NCI-H460 (cell line): ENCODE measurements at regions not wholly inside any gene's neighbourhood (a gene's known extent, or its start where the extent isn't known, plus 50 kb on each side); places are given as distances from the start of the nearest gene placed in this dataset.

Source experiments
- DNase-seq: peaks from one replicate; pipeline ENCODE4 v3.0.0-alpha.2; 2016; ENCODE audit warnings: low read depth; ENCODE audit errors: extremely low read depth

DNA sequence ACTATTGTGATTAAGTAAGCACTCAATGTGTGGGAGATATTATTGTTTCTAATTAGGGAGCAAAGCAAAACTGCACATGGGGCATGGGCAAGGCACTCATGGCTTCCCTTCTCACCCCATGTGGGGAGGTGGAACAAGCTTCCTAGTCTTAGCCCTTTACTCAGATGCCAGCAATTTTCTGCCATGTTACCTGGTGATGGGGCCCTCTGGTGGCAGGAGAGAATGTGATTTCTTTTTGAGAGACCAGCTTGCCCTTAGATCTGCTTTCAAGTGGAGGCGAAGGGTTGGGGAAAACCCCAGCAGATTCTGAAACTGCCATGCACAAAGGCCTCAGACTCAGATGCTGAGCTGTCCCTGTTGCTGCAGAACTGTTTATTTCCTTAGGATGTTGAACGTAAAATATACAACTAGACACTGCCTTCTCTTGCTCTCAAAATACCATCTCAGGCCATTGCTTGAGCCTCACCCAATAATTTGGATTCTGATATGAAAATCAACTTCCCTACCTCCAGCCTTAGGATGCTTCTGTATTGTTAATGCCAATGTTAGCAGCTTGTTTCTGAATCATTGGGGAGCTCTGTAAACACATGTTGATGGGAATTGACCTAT, 130.2 kb upstream of the TPRG1 start:
- peak; percentile 40 for DNase-seq

GRCh38 chr3:189042832-189043231, 128.9 kb upstream of the TPRG1 start:
- no peak for DNase-seq

- DNase-seq: no peak
Measured at GRCh38 chr3:189049458-189050236, 122.1 kb upstream of the TPRG1 start.

DNA sequence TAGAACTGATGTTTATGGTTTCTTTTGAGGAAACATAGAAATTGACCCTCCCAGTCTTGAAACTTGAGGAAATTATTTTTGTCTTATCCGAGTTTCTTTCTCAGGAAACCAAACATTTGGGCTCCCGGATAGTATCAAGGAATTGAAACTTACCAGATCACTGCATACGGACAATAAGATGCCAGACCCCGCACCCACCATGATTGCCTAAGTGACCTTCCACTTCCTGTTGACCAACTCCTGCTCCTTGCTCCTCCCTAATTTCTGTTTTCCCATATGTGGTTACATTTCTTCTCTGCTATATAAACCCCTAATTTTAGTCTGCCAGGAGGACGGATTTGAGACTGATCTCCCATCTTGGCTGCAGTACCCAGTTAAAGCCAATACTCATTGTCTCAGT, 118.4 kb upstream of the TPRG1 start:
- no peak for DNase-seq

- no peak for DNase-seq
Measured at GRCh38 chr3:189056646-189057335, 115.0 kb upstream of the TPRG1 start.

GRCh38 chr3:189057369-189057768, 114.4 kb upstream of the TPRG1 start:
- no peak for DNase-seq

DNA sequence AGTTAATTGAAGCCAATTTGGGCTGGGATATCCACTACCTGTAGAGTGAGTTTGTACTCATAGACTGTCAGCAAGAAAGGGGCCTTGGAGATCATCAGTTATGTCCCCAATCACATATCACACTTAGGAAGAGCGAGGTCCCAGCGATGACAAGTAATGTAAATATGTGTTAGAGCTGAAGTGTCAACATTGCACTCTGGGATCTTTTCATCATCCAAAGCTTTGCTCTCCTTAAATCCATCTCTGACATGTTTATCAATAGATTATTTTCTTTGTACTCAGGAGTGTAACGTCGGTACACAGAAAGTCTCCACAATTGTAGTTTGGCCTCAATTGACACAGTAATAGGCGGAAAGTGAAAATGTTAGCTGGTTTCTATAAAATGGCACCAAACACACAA, 113.7 kb upstream of the TPRG1 start:
- no peak for DNase-seq

DNA sequence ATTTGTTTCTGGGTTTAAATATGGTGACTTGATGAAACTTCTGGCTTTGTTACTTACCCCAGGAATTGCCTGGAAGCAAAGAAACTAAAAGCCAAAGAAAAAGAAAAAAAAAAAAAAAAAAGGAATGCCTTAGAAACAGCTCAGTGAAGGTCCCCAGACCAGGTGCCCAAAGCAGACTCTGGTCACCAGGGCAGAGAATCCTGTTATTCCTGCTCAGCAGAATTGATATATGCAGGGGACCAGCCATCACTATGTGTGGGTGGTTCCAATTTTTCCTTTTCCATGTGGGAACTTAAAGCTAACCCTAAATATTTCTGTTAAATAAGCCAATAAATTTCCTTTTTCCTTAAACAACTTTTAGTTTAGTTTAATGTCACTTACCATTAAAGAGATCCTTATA, 100.8 kb upstream of the TPRG1 start:
- DNase-seq: no peak

- no peak for DNase-seq
Measured at GRCh38 chr3:189071446-189071845, 100.3 kb upstream of the TPRG1 start.

DNA sequence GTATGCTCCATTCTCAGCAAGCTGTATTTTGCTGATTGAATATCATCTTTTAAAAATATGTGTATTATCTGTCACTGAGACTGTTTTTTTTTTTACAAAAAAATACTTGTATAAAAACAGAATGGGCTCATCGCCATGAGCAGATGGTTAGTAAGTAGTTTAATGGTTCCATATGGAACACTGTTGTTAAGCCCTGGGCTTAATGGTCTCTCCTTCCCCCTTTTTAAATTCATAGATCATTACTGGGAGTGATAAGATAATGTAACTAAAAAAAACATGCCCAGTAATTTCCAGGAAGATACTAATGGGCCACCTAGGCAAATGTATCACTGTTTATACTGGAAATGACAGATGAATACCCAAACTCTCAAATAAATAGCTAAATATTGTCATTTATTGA, 95.3 kb upstream of the TPRG1 start:
- no peak for DNase-seq

GRCh38 chr3:189080745-189081144, 91.0 kb upstream of the TPRG1 start:
- no peak for DNase-seq

DNA sequence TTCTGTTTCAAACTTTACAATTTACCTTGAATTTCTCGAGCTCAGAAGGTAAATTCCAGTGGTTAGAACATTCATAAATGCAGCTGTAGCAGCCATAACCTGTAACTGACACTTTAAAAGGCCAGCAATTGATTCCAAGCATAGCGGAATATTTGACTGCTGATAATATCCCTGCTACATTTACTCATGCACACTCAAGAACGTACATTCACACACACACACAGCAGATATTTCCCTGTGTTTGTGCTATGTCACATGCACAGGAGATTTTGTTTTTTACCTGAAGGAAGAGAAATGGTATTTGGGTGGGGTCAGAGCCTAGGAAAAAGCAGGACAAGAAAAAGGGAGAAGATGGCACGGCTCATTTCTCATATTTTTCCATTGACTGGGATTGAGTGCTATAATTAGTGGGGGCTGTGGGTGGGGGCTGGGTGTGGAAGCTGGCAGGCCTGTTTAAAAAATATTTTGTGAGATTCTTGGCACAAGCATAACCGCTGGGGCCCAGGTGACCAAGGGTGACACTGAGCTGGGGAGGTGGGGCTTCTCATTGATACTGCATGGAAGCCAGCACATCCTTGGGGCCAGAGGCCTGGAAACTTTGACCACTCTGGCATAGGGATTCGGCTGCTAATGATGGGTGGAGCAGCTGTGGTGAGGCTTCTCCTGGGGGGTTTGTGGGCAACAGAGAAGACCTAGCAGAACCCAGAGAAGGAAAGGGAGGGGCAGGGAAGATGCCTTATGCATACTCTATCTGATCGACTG, 88.9 kb upstream of the TPRG1 start:
- no peak for DNase-seq

GRCh38 chr3:189084620-189085019, 87.2 kb upstream of the TPRG1 start:
- no peak for DNase-seq

DNA sequence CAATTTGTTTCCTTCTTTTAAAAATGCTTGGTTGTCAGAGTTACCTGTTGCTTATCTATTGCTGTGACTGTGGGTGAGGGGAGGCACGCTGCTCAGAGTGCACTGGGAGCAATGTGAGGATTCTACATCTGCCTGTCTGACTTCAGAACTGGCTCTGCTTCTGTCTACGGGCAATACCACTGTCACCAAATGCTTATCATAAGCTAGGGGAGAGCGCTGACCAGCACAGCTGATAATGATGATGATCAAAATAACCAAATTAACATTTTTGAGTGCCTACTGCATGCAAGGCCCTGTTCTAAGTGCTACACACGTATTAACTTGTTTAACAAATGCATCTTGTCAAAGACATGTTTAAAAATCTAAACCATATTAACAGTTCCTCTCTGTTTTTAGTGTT, 79.2 kb upstream of the TPRG1 start:
- no peak for DNase-seq

DNA sequence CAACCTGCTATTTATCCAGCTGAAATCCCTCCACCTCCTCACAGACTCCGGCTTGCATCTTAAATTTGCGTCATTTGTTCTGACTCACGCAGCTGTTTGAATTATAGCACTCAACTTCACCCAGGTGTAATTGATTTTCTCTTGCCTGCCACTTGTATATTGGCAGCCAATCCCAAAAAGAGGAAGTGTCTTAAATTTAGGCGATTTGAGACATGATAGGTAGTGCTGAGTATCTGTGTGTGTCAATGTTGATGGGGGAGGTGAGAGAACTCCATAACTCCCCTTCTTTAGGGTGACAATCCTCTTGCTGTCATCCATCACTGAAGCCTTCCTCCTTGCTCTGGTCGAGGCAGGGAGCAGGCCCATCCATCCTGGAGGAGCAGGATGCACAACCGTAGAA, 77.2 kb upstream of the TPRG1 start:
- no peak for DNase-seq

DNA sequence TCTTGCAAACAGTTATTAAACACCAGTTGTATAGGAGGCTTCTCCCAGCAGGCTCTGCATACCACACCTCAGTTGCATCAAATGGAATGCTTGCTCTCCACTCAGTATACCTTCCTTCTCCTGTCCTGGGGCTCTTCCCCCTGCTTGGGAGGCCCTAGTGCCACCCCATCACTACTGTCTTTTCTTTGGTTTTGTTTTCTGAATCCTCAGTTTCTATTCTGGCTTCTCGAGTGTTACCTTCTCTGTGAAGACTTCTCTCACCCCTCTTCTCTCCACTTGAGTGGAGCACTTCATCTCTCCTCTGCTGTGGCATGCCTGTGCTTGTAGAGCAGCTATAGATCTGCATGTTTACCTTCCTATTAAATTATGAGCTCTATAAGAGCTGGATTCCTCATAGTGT, 75.7 kb upstream of the TPRG1 start:
- DNase-seq: no peak

- no peak for DNase-seq
Measured at GRCh38 chr3:189099031-189099471, 72.7 kb upstream of the TPRG1 start.

- DNase-seq: no peak
Measured at GRCh38 chr3:189099505-189100290, 72.1 kb upstream of the TPRG1 start.

DNA sequence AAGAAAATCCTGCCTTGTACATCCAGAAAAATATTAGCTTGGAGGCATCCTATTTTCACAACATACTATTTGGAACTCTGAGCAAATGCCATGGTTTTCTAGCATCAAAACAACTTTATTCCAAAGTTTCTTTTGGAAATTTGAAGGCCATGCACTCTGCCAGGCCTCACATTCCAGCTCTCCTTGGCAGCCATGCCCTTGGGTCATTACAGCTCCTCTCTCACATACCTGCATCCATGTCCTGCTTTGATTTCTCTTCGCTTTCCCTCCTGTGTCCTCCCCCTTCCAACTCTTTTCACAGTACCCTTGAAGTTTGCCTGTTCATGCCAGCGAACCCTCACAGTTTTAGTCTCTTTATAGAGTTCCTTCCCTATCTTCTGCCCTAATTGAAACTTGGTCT, 70.9 kb upstream of the TPRG1 start:
- no peak for DNase-seq

DNA sequence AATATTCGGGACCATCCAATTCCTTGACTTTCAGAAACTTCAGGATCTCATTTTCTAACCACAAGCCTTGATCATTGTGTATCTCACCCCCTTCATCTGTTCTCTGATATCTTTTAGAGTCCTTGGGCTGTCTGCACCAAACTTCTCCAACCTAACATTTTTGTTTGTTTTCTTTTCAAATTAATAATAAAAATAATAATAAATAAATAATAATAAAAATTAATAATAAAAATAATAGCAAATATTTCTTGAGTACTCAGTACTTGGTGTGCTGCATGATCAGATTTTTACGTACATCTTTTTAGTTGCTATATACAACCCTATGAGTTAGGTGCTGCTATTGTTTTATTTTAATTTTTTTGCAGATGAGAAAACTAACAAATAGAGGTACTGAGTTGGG, 70.2 kb upstream of the TPRG1 start:
- DNase-seq: no peak
